Medulla oblongata (tissue), 1 donor: ENCODE measurements at regions not wholly inside any gene's neighbourhood (a gene's known extent, or its start where the extent isn't known, plus 50 kb on each side); places are given as distances from the start of the nearest gene placed in this dataset.

ENCODE experiments used
- DNase-seq: peaks from one replicate; pipeline ENCODE4 v3.0.0-alpha.2; 2015; ENCODE audit errors: extremely low spot score

- DNase-seq = no peak
Observed at GRCh38 chr22:26847046-26847445, 189.7 kb downstream of the MIAT start.

DNA sequence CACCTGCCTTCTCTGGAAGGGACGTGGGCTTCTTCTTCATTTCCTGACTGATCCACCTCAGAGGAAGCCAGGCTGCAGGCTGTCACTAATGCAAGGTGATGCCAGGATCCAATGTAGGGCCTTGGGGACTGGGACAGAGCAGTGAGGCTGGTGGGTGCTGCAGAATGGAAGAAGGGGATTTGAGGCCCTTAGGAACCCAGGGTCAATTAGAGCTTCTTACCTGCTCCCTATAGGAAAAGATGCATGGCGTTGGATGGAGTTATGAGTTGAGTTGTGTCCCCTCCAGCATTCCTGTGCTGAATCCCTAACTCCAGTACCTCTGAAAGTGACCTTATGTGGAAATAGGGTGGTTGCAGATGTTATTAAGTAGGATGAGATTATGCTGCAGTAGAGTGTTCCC lies 190.4 kb downstream of the MIAT start:
- no peak for DNase-seq

- no peak for DNase-seq
Observed at GRCh38 chr22:26848244-26848920, 191.0 kb downstream of the MIAT start.

GRCh38 chr22:26849575-26849974 lies 192.2 kb downstream of the MIAT start:
- DNase-seq = no peak

DNA sequence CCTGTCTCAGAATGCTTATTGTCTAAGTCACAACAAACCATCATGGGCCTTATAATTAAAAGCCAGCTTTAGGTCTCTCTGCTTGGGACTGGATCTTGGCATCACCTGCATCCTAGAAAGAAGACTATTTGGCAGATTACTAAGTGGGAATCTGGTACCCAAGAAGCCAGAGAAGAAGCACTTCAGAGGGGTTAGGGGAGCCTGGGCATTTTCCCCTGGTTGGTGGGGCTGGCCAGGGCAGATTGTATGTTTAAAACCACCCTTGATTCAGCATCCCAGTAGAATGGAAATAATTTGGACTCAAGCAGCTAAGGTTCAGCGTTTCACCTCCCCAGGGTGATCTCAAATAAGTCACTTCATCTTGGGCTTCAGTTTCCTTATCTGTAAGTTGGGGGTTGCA lies 193.7 kb downstream of the MIAT start:
- DNase-seq = no peak

GRCh38 chr22:26852176-26852575 lies 194.8 kb downstream of the MIAT start:
- DNase-seq = no peak

GRCh38 chr22:26853071-26853470 lies 195.7 kb downstream of the MIAT start:
- DNase-seq = no peak

DNA sequence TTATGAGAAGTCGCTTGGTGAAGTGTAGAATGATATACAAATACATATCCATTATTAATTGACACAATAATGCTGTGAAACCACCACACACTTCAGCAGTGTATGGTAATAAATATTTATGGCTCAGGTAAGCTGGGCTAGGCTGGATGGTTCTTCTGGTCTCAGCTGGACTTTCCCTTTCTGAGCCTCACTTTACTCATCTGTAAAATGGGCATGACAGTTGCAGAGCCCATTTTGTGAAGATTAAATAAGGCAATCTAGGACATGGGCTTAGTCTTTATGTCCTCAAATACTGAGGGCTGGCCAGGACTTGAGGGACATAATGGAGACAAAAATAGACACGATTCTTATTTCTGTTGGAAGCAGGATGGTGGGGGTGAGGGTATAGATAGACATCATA lies 196.1 kb downstream of the MIAT start:
- DNase-seq = no peak

GRCh38 chr22:26857169-26857568 lies 199.8 kb downstream of the MIAT start:
- DNase-seq = no peak

- DNase-seq = no peak
Observed at GRCh38 chr22:26860301-26860700, 202.9 kb downstream of the MIAT start.

DNA sequence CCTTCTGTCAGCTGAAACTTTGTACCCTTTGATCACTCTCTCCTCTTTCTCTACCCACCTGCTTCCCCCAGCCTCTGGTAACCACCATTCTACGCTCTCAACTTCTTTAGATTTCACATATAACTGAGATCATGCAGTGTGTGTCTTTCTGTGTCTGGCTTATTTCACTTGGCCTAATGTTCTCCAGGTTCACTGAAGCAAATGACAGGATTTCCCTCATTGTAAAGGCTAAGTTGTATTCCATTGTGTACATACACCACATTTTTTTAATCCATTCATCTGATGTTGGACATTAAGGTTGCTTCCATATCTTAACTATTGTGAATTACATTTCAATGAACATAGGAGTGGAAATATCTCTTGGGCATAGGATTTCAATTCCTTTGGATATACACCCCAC lies 207.6 kb downstream of the MIAT start:
- no peak for DNase-seq

- DNase-seq = no peak
Observed at GRCh38 chr22:26883393-26883792, 226.0 kb downstream of the MIAT start.

- no peak for DNase-seq
Observed at GRCh38 chr22:26884921-26885320, 227.5 kb downstream of the MIAT start.

GRCh38 chr22:26885441-26886261 lies 228.3 kb downstream of the MIAT start:
- DNase-seq = no peak

DNA sequence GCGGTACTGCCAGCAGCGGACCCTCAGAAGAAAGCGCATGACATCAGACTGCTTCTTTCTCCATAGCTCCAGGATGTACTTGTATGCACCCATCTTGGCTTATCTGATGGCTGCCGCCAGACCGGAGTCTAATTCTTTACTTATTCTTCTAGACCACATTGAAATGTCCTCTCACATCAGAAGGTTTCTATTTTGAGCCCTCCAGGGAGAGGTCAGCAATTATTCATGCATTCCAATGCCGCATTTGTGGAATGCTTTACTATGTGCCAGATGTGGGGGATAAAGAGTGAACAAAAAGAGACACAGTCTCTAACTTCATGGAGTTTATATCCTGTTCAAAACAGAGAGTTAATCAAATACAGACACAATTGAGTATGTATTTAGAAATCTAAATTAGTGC lies 230.1 kb downstream of the MIAT start:
- no peak for DNase-seq

DNA sequence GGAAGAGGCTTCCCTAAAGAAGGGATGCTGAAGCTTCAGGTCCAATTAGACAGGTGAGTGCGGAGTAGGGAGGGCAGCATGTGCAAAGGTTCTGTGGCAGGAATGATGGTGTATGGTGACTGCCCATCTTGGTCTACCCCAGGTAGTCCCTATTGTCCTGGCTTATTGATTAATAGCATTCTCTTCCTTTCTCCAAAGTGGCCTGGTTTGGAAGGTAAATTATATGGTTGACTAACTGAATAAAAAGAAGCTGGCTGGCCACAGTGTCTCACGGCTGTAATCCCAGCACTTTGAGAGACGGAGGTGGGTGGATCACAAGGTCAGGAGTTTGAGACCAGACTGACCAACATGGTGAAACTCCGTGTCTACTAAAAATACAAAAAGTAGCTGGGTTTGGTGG lies 230.5 kb downstream of the MIAT start:
- DNase-seq = no peak

- no peak for DNase-seq
Observed at GRCh38 chr22:26888887-26889286, 231.5 kb downstream of the MIAT start.

DNA sequence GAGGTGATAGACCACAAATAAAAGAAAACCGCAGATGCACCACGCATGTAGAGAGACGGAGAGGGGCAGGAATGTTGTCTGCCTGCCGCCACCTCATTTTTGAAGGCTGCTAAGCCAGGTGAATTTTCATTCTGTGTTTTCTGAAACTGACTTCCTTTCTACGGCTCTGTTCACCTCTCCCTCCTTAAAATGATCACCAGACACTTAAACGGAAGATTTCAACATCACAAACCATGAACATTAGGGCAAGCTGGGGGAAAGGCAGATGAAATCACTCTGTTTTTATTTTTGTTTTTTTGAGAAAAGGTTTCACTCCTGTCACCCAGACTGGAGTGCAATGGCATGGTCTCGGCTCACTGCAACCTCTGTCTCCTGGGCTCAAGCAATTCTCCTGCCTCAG lies 232.4 kb downstream of the MIAT start:
- DNase-seq = no peak

DNA sequence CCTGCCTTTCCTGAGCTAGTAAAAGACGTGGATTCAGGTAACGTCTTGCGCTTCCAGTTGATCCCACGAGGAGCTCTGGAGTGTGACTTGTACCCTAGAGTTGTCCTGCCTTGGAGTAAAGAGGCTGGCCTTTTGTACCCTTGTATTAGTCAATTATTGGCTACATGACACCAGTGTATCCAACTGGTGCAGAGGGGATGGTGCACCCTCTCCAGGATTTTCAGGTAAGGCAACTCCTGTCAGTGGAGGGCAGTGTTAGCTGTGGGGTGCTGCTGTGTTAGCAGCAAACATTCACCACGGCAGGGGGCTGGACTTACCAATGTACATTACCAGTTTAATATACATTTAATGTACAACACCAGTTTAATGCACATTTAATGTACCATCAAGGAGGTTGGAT lies 233.5 kb downstream of the MIAT start:
- DNase-seq = no peak

DNA sequence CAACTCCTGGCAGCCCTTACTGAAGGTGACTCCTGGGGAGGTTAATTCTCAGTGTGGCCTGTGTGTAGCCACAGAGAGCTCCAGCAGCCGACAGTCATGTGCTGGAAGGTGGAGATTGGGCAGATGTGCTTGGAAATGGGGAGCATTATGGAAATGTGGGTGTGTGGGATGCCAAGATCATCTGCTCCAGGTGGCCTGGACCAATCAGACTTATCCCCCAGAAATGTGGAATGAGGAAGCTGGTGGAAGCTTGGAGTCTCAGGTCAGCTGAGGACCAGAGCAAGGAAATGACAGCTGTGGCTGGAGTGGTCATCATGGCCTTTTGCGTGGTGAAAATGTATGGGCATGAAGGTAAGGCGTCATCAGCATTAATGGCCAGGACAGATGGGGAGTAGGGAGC lies 234.0 kb downstream of the MIAT start:
- no peak for DNase-seq

DNA sequence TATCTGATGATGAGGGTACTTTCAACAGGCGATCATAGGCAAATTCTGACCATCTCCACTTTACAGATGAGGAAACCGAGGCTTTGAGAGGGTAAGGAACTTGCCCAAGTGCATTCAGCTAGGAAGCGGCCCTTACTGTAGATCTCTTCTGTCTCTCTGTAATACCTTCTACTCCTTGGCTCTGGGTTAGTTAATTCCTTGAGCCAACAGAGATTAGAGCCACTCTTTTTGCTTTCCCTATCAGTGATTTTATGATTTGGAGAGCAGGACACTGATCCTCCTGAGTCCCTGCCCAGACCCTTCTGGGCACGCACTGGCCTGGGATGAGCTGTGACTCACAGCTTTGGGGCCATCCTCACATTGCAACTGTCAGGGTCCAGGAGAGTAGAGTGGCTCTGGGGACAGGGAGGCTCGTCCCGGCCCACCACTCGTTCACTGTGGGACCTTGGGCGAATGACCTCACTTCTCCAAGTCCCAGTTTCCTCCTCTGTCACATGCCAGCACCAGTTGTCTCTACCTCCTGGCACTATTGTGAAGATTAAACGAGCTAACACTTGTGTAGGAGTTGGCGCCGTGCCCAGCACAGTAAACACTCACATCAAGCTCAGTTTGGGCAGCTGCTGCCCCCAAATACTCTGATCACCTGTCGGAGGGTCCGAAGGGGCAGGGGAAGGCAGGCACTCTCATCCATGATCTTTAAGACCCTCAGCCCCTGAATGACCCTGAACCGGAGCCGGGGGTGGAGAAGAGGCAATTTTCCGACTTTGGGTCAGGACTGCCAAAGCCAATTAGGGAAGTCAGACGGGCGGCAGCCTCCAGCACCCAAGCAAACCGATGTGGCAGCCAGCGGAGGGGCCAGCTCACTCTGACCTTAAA lies 235.0 kb downstream of the MIAT start:
- no peak for DNase-seq
